ENCODE measurements at regions not wholly inside any gene's neighbourhood (a gene's known extent, or its start where the extent isn't known, plus 50 kb on each side); places are given as distances from the start of the nearest gene placed in this dataset.

GRCh38 chr2:240245184-240245583 lies 104.7 kb upstream of the OTOS start:
- TF ChIP-seq CTCF (IDR thresholded peaks at IDR 0.05 in 4 of 5, conservative IDR thresholded peaks at IDR 0.05 in 1 of 5) (no peak), POLR2A (IDR thresholded peaks at IDR 0.05) (no peak)

All from gastrocnemius medialis (tissue), 4 donors.